ENCODE measurements at regions not wholly inside any gene's neighbourhood (a gene's known extent, or its start where the extent isn't known, plus 50 kb on each side); places are given as distances from the start of the nearest gene placed in this dataset.

- TF ChIP-seq POLR2A (IDR thresholded peaks at IDR 0.05; ENCODE audit: low read depth, low read length) (no peak), TAF1 (IDR thresholded peaks at IDR 0.05; ENCODE audit: low read depth, low read length) (no peak), POLR2AphosphoS5 (IDR thresholded peaks at IDR 0.05; ENCODE audit: low read depth, low read length) (no peak)
These were observed 802.7 kb downstream of the METTL15 start for GRCh38 chr11:28910926-28911325.
